ENCODE measurements at regions not wholly inside any gene's neighbourhood (a gene's known extent, or its start where the extent isn't known, plus 50 kb on each side); places are given as distances from the start of the nearest gene placed in this dataset.
A peak's percentile ranks its signal among the peaks of the same experiment; 100 is the strongest.

DNA sequence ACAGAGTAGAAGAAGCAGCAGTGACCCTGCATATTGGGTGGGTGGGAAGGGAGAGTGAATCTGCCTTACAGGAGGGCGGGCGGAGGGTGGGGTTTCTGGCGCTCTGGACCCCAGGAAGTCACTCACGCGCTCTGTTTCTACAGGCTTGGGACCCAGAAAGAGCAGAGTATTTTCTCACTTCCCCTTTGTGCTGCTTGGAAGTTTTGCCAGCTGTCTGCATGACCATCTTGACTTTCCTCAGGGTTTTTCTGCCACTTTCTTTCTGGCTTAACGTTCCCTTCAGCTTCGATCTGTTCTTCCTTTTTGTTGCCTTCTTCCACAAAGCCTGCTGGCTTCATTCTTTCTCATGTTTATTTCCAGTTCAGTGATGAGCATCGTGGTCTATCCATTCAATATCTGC is 383.1 kb downstream of the GALR1 start:
- intact Hi-C loops (cut with DNase I), result no loop called here
- peak in 1 of 42 donors; percentile 5 for DNase-seq

DNA sequence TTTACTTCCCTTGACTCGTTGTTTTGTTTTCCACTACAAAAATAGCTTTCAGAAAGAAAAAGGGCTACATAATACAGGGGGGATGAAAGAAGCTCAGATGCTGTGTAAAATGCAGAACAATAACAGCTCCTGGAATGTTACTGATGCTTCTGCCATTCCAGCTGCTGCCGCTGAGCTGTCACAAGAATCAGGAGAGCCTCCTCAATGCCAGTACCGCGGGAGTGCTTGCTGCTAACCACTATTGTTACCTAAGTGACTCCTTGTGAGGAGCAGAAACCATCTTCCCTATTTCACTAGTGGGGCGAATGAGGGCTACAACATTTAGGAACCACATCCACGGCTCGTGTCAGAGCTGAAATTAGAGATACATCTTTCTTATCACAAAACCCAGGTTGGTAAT is 384.8 kb downstream of the GALR1 start:
- DNase-seq, result peak in 1 of 42 donors; percentile 8
- intact Hi-C loops (cut with DNase I), result no loop called here

DNA sequence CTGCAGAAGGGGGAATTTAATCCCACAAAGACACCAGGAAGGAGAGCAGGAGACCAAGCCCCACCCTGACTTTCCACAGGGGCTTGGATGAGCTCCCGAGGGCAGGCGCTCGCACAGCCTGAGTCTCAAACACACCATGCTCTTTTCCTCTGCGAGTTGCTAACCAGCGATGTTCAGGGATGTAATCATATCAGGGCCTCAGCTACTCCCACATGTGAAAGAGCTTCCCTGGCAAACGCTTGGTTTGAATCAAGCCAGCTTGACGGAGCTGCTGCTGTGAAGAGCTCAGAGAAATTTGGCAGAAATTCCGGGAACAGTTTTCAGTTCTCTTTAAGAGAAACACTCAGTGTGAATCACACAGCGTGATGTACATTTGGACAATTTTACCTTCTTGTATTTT is 385.8 kb downstream of the GALR1 start:
- intact Hi-C loops (cut with DNase I), result no loop called here
- peak in 37 of 42 donors; percentile 13 to 90 (median 54) for DNase-seq

DNA sequence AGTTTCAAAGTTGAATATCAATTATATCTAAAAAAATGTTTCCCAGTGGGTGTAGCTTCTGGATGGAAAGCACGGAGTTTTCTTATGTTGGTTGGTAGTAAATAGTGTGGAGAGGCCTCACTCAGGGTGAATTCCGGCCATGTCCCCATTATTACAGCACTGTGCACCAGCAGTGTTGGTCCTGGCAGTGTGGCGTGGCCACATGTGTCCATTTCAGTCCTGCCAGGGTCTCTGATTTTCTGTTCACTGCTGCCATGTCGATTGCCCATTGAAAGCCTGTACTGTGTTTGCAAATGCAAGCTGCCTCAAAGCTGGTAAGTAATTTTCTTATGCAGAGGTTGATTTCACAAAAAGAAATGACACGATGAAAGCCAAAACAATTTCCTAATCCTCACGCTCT is 386.2 kb downstream of the GALR1 start:
- DNase-seq, result no peak
- intact Hi-C loops (cut with DNase I), result no loop called here

DNA sequence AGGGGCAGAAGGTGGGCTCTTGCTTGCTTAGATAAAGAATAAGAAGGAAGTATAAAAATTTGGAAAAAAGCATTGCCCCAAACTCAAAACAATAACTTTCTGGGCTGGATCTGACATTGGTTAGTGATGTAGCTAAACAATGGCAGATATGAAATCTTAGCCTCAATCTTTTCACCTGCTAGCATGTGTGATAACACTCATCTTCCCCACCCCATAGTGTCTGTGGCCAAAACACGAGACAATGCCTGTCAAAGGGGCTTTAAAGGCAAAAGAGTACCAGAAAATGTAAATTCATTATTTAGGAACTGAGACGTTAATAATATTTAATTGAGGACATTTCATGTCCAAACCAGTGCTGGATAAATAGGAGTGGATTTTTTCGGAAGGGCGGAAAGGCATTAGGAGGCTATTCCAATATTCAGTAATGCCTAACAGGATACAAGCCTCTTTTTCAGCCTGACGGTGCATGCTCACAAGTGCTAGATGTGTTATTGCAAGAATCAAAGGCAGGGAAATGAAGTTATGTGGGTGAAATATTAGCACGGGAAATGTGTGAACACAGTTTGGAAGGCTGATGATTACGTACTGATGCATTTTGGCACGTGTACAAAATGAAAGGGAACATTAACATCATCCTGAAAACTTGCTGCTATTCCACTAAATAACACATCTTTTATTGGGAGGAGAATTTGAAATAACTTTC is 395.7 kb downstream of the GALR1 start:
- no peak for DNase-seq
- intact Hi-C loops (cut with DNase I), result no loop called here

DNA sequence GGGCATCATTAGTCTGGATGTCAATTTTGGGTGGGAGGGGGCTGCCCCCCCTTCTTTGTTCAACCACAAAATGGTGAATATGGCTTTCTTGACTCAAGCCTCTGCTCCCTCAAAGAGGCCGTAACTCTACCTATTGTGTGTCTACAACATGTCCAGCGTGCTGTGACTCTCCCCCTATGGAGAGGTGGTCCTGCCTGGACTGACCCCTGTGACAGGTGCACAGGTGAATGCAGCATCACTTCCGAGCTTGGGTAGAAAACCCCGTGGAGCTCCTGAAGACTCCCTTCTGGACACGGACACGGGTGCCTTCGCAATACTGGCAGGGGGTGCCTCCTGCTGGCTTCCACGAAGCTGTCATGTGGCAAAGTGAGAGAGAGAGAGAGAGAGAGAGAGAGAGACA is 397.8 kb downstream of the GALR1 start:
- intact Hi-C loops (cut with DNase I), result no loop called here
- no peak for DNase-seq

DNA sequence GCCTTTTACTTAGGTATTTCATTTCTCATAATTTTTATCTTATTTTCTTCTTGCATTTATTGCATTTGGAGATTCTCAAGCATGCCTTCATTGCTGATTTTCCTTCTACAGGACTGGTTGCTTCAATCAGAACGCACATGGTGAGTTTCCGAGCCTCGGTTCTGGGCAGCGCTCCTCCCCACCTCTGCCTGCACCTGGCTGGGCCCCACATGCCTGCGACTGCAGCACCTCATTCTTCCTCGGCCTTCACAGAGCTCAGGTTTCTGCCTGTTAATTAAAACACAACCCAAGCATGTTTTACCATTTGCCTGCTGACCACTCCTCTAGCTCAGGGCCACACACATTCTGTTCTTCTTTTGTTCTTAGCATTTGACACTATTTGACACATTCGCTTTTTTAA is 398.8 kb downstream of the GALR1 start:
- intact Hi-C loops (cut with DNase I), result no loop called here
- DNase-seq, result no peak

DNA sequence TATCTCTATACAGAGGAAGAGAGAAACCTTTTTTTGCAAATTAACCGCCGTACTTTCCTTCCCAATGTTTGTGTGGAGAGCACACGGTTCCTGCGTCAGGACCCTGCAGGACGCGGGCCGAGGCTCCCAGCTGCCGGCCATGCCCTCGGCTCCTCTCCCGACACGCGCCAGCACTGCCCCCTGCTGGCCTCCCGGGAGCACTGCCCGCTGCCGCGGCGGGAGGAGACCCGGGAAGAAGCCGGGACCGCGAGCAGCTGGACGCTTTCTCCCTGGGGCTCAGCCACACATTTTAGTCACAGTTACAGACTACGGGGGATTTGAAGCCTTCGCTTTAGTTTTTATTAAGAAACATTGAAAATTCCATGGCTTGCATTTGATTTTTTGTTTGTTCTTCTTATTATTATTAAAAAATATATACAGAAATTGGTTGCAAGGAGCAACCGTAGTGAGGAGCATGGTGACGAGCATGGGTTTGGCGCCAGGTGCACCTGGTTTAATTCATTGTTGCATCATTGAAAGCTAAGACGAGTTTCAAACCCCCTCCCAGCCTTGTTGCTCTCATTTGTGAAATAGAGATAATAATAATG is 401.2 kb downstream of the GALR1 start:
- intact Hi-C loops (cut with DNase I), result no loop called here
- DNase-seq, result peak; percentile 28 to 91 (median 80)

DNA sequence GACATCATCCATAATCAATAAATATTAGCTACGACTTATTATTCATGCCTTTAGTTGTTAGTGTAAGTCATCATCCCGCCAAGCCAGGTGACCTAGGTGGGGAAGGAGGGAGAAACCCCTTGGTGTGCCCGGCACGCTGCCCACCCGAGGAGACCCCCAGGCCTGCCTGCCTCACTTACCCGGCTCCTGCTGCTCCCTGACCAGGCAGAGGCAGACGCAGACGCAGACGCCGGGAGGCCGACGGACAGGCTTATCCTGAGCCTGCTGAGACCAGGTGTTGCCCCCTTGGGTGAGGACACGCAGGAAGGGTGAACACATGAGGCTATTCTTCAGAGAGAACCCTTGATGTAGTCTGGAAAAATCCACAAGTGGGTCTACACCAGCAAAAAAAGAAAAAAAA is 401.8 kb downstream of the GALR1 start:
- no peak for DNase-seq

DNA sequence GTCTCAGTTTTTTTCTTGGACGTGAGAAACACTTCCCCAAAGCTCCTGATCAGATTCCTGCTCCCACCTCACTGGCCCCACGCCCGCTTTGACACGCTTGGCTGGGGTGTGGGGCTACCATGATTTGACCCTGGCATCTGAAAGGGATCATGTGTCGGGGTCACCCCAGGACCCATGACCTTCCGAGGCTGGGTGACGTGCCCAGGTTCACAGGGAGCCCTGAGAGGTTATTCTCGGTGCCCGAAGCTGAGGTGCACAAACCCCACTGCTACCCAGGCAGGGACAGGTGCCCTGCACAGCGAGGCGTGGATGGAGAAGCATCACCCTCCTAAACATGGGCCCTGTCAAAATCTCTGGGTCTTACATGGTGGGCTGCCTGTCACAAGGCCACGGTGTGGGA is 404.1 kb downstream of the GALR1 start:
- intact Hi-C loops (cut with DNase I), result no loop called here
- DNase-seq, result no peak

More for the DNA sequence above, 401.8 kb downstream of the GALR1 start:
- intact Hi-C loops (cut with DNase I), result no loop called here

DNA sequence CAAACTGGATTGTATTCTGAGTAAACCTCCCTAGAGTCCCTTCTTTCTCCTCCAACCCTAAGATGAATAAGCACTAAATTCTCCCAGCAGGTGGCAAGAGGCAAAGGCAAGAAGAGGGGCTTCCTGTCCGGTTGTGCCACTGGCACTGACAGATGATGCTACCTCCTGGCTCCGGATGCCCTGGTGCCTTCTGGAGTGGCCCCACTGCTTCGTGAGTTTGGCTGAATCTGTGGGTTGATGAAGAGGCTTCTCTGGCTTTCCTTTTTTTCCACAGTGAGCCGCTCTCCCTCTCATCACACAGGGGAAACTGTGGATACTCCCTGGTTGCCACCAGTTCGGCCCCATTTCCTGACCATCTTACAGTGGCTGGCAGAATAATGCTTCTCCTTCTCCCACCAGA is 404.7 kb downstream of the GALR1 start:
- DNase-seq, result no peak
- intact Hi-C loops (cut with DNase I), result no loop called here

DNA sequence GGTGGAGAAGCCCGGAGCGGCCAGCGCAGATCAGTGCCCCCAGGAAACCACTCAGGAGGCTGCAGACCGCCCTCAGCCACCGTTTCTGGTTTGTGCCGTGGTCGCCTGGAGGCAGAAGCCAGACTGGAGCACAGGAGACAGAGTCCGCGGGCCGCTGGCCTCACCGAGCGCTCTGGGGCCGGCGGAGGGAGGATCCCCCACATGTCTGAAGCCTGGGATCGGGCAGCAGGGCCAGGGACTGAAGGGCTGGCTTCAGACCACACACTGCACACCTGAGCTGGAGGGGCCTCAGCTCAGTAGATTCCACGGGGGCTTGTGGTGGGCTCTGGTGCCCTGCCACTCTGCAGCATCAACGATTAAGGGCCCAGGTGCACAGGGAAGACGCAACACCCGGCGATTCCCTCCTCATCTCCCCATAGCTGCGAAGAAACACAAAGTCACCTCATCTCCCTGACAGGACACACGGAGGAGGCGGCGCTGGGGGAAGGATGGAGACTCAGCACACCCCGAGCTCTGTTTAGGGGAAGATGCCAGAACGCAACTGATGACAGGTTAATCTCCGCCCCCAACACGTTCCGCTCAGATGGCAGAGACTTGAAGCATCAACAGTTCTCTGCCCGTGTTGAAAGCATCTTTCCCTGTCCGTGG is 408.1 kb downstream of the GALR1 start:
- intact Hi-C loops (cut with DNase I), result no loop called here
- DNase-seq, result peak in 5 of 42 donors; percentile 25 to 54 (median 36)

DNA sequence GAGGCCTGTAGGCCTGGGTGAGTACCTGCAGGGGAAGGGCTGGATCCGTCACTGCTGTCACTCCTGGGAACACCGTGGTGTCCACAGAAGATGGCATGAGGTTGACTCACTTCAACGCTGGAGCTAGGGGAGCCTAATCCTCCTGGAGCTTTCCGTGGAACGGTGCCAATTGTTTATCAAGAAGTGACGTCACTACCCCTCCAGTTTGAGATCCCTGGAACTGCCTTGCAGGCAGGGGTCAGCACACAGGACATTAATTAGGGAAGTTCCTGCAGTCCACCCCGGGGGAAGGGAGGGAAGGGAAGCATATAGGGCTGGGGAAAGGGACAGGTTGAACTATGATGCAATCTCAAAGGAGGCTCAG is 408.6 kb downstream of the GALR1 start:
- intact Hi-C loops (cut with DNase I), result no loop called here
- no peak for DNase-seq

DNA sequence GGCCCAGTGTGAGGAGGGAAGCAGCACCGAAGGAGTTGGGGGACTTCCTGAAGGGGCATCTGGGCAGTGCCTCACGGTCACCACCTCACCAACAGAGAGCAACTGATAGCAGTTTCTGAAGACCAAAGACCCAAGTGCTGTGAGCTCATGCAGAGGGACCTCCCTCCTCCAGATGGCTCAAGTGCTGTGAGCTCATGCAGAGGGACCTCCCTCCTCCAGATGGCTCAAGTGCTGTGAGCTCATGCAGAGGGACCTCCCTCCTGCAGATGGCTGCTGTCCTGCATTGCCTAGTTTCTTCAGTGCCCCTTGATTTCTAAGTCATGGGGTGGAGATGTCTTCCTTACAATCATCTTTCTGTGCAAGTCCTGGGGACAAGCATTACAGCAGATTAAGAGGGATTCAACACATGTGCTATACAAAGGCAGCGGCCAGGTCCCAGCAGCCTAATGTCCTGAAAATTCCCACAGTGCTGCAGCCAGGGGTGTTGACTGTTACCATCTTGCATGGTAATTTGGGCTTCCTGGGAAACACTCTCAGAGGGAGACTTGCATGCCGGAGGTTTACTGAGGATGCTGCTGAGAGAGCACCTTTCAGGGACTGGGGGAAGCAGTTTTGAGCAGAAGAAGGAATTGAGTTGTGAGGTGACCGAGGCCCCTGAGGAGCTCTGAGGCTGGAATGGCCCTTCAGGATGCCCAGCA is 409.3 kb downstream of the GALR1 start:
- intact Hi-C loops (cut with DNase I), result no loop called here
- DNase-seq, result no peak

DNA sequence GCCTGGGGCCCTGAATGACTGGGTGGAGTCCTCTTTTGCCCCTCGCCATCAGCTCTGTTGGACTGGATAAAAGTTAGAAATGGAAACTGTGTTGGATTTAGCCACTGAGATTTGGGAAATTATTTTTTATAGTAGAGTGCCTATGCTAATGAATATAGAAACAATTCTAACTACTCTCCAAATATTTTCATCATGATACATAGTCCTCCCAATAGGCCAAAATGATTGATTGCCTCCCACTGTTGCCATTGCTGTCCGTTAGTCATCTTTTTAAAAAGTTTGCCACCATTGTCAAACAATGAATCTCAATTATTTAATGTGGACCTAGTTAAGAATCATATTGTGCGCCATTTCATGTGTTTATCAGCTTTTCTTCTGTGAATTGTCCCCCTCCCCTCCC is 417.0 kb downstream of the GALR1 start:
- intact Hi-C loops (cut with DNase I), result no loop called here
- no peak for DNase-seq

DNA sequence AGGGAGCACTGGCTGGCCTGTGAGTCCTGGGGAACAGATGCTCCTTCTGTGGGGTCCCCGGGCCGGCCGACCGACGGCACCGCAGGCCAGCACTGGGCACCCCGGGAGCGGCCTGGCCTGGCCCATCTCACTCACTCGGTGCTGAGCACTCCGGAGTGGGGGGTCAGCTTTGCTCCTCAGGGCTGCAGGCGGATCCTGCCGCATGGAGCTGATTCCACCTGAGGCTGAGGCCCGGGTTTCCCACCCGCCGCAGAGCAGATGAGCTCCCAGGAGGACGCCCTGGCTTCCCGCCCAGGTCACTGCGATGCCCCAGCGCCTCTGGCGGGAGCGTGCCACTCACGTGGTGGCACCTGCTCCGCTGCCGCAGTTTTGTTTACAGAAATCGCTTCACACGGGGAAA is 418.6 kb downstream of the GALR1 start:
- DNase-seq, result no peak
- intact Hi-C loops (cut with DNase I), result no loop called here

DNA sequence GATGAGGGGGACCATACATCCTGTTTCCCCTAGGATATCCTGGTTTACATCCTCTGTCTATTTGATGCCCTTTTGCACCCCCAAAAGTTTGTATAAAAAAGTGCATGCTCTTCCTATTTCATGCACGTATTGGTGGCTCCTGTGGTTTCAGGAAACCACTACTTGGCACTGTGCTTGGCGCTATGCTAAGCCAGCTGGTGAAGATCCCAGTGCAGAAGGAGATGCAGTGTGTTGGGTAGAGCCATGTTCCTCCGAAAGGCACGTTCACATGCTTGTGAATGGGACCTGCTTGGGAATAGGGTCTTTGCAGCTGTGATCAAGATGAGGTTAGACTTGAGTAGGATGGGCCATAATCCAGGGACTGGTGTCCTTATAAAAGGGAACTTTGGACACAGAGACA is 419.7 kb downstream of the GALR1 start:
- no peak for DNase-seq
- intact Hi-C loops (cut with DNase I), result no loop called here

DNA sequence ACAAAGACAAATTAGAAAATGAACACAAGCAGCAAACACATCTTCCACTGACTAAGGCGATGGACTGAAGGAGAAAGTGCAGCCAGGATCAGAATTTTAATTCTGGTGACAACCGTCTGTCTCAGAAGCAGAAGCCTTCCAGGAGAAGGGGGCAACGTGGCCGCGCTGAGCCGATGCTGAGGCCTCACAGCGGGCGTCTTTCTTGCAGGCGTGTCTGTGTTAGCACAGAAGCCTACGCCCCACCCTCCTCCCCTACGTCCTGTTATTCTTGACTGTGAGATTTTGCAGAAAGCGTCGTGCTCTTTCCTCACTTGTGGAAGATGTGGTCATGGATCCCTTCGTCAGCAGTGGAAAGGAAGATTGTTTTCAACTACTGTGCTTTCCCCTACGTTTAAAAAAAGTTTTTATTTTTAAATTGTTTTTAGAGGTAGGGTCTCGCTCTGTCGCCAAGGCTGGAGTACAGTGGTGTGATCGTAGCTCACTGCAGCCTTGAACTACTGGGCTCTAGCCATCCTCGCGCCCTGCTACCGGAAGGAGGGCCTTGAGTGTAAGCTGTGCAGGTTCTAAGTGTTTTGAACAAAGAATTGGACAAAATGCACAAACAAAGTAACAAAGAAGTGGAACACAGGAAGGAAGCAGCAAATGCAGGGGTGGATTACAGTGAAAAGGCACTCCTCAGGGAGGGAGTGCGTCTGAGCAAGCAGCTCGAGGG is 422.0 kb downstream of the GALR1 start:
- DNase-seq, result no peak
- intact Hi-C loops (cut with DNase I), result no loop called here

DNA sequence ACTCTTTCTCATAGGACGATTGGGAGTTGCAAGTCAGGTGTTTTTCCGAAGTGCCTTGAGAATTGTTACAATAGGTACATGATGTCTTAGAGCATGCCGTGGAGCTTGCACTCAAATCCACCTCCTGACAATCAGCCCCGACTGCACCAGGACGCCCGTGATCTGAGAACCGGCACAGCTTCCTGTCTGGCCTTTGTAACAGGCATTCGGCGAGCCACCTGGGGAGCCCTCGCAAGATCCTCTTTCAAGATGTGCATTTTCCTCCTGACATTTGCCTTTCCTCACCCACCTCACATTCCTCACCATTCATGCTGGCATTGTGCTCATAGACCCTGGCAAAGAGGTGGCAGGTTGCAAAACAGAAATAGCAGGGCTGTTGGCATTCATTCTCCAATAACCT is 427.3 kb downstream of the GALR1 start:
- intact Hi-C loops (cut with DNase I), result no loop called here
- no peak for DNase-seq

DNA sequence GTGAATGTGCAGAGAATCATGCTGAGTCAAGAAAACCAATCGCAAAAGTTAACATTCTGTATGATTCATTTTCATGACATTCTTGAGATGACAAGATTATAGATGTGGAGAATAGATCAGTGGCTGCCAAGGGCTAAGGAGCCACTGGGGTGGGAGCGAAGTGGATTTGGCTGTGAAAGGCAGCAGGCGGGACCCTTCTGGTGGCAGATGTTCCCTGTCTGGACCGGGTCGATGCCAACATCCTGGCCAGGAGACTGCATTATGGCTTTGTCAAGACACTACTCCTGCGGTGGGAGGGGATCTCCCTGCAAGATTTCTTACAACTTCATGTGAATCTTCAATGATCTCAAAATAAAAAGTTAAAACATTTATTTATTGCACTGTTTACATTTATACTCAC is 427.9 kb downstream of the GALR1 start:
- intact Hi-C loops (cut with DNase I), result no loop called here
- DNase-seq, result no peak

Measured in head of caudate nucleus (tissue), 42 donors.